Ascending aorta (tissue), 2 donors: ENCODE measurements at regions not wholly inside any gene's neighbourhood (a gene's known extent, or its start where the extent isn't known, plus 50 kb on each side); places are given as distances from the start of the nearest gene placed in this dataset.

Experiments
- DNase-seq, 2 donors: peaks; one replicate each; pipeline ENCODE4 v3.0.0-alpha.2; 2019; ENCODE audit warnings: low spot score in 2 of 2
- H3K27ac ChIP-seq, 2 donors: fragments of 200-600 bp; sonication (generic); one replicate each; pipeline ENCODE4 v1.5.1; 2016 to 2017; ENCODE audit warnings: mild to moderate bottlenecking in 1 of 2
- H3K27me3 ChIP-seq: fragments of 200-600 bp; sonication (generic); one replicate; pipeline ENCODE4 v1.5.1; 2017
- H3K36me3 ChIP-seq, 2 donors: fragments of 200-600 bp; sonication (generic); one replicate each; pipeline ENCODE4 v1.5.1; 2016
- H3K4me1 ChIP-seq, 2 donors: fragments of 200-600 bp; sonication (generic); one replicate each; pipeline ENCODE4 v1.5.1; 2016 to 2017; ENCODE audit warnings: mild to moderate bottlenecking in 1 of 2
- H3K4me3 ChIP-seq, 2 donors: fragments of 200-600 bp; sonication (generic); one replicate each; pipeline ENCODE4 v1.5.1; 2016 to 2017; ENCODE audit warnings: mild to moderate bottlenecking in 1 of 2
- H3K9me3 ChIP-seq, 2 donors: fragments of 200-600 bp; sonication (generic); one replicate each; pipeline ENCODE4 v1.5.1; 2016
- CTCF ChIP-seq, 3 experiments: fragments of 200-600 bp in 2 of 3; fragments of 450-650 bp in 1 of 3; sonication (generic) in 2 of 3; IDR thresholded peaks; one replicate each; pipeline ENCODE4 v1.5.1; 2016 to 2019; ENCODE audit warnings: antibody characterized with exemption in 3 of 3, mild to moderate bottlenecking in 1 of 3, moderate library complexity in 1 of 3
- intact Hi-C: fragments of 100-400 bp; cut with DNase I; formaldehyde crosslinking; loops from one replicate; pipeline ENCODE4 v1.15.1; 2023

- intact Hi-C loops: no loop called here
- no peaks in the 10 kb centered on the region for H3K36me3 ChIP-seq
- no peak for DNase-seq
Measured at GRCh38 chr18:46397174-46397573, 259.8 kb downstream of the LOXHD1 start.

GRCh38 chr18:46398005-46398404 is 259.0 kb downstream of the LOXHD1 start:
- intact Hi-C loops: no loop called here
- Histone ChIP-seq H3K27ac (no peak overlapping the region), H3K27me3 (no peaks in the 10 kb centered on the region), H3K4me3 (no peak overlapping the region), H3K9me3 (no peaks in the 10 kb centered on the region), H3K4me1 (no peaks in the 10 kb centered on the region), H3K36me3 (no peaks in the 10 kb centered on the region)
- DNase-seq: no peak
- TF ChIP-seq CTCF (IDR thresholded peaks at IDR 0.05): no peak

More at GRCh38 chr18:46397174-46397573, 259.8 kb downstream of the LOXHD1 start:
- H3K27ac ChIP-seq: no peak overlapping the region
- no peaks in the 10 kb centered on the region for H3K9me3 ChIP-seq
- H3K27me3 ChIP-seq: no peaks in the 10 kb centered on the region
- H3K4me3 ChIP-seq: no peak overlapping the region
- no peaks in the 10 kb centered on the region for H3K4me1 ChIP-seq
- TF ChIP-seq CTCF (IDR thresholded peaks at IDR 0.05): no peak

GRCh38 chr18:46398625-46399024 is 258.4 kb downstream of the LOXHD1 start:
- Histone ChIP-seq H3K36me3 (no peaks in the 10 kb centered on the region), H3K9me3 (no peaks in the 10 kb centered on the region), H3K4me1 (no peaks in the 10 kb centered on the region), H3K27ac (no peak overlapping the region), H3K27me3 (no peaks in the 10 kb centered on the region), H3K4me3 (no peak overlapping the region)
- TF ChIP-seq CTCF (IDR thresholded peaks at IDR 0.05): no peak
- intact Hi-C loops: no loop called here
- DNase-seq: no peak

- no peaks in the 10 kb centered on the region for H3K36me3 ChIP-seq
- intact Hi-C loops: no loop called here
- H3K27me3 ChIP-seq: no peaks in the 10 kb centered on the region
- H3K4me3 ChIP-seq: no peak overlapping the region
- no peaks in the 10 kb centered on the region for H3K4me1 ChIP-seq
- DNase-seq: no peak
- TF ChIP-seq CTCF (IDR thresholded peaks at IDR 0.05): no peak
- no peaks in the 10 kb centered on the region for H3K9me3 ChIP-seq
- no peak overlapping the region for H3K27ac ChIP-seq
Measured at GRCh38 chr18:46399303-46399702, 257.7 kb downstream of the LOXHD1 start.

- intact Hi-C loops: loop anchor here (10.0 kb wide), 1 partner anchor 226 kb away; a partner anchor contains a TSS
- Histone ChIP-seq H3K9me3 (no peaks in the 10 kb centered on the region), H3K4me1 (no peaks in the 10 kb centered on the region), H3K4me3 (no peak overlapping the region), H3K36me3 (no peaks in the 10 kb centered on the region), H3K27ac (no peak overlapping the region), H3K27me3 (no peaks in the 10 kb centered on the region)
- no peak for DNase-seq
- no peak for TF ChIP-seq CTCF (IDR thresholded peaks at IDR 0.05)
Measured at GRCh38 chr18:46400449-46400848, 256.6 kb downstream of the LOXHD1 start.

- TF ChIP-seq CTCF (IDR thresholded peaks at IDR 0.05): no peak
- peaks cover under 1 to 3% of the 10 kb centered on the region in 2 donors for H3K4me1 ChIP-seq
- no peaks in the 10 kb centered on the region for H3K36me3 ChIP-seq
- no peaks in the 10 kb centered on the region for H3K27me3 ChIP-seq
- H3K9me3 ChIP-seq: no peaks in the 10 kb centered on the region
- no peak overlapping the region for H3K4me3 ChIP-seq
- no peak overlapping the region for H3K27ac ChIP-seq
- DNase-seq: no peak
- intact Hi-C loops: loop anchor here (10.0 kb wide), 1 partner anchor 227 kb away; a partner anchor contains a TSS
Measured at GRCh38 chr18:46401486-46402070, 255.4 kb downstream of the LOXHD1 start.
